ENCODE measurements at regions not wholly inside any gene's neighbourhood (a gene's known extent, or its start where the extent isn't known, plus 50 kb on each side); places are given as distances from the start of the nearest gene placed in this dataset.

DNA sequence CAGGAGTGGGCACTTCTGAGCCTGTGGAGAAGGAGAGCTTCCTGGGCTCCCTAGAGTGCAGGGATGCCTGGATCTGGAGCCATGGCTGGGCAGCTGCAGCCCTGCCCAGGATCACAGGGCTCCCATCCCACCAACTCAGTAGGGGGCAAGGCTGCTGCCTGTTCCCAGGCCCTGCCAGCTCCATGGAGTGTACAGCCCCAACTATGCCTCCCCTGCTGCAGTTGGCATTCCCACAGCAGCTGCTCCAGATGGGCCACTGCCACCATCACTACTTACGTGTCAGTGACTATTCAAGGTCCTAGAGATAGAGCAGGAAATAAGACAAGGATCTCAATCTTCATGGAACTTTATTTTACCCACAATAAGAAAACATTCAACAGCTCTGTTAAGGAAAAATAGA, 107.1 kb upstream of the TNPO1 start:
- TF ChIP-seq, protein P1, sequence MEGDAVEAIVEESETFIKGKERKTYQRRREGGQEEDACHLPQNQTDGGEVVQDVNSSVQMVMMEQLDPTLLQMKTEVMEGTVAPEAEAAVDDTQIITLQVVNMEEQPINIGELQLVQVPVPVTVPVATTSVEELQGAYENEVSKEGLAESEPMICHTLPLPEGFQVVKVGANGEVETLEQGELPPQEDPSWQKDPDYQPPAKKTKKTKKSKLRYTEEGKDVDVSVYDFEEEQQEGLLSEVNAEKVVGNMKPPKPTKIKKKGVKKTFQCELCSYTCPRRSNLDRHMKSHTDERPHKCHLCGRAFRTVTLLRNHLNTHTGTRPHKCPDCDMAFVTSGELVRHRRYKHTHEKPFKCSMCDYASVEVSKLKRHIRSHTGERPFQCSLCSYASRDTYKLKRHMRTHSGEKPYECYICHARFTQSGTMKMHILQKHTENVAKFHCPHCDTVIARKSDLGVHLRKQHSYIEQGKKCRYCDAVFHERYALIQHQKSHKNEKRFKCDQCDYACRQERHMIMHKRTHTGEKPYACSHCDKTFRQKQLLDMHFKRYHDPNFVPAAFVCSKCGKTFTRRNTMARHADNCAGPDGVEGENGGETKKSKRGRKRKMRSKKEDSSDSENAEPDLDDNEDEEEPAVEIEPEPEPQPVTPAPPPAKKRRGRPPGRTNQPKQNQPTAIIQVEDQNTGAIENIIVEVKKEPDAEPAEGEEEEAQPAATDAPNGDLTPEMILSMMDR (IDR thresholded peaks at IDR 0.05), result no peak
- TF ChIP-seq POLR2A (IDR thresholded peaks at IDR 0.05), result no peak
